ENCODE measurements at regions not wholly inside any gene's neighbourhood (a gene's known extent, or its start where the extent isn't known, plus 50 kb on each side); places are given as distances from the start of the nearest gene placed in this dataset.
"Not testable (repeated sequence)": the region's sequence is repeated elsewhere in the genome, so short reads cannot be mapped to it uniquely, and the experiment has no call there.

- no peak for DNase-seq
Measured at GRCh38 chr10:45198486-45199204, 116.8 kb downstream of the OR13A1 start.

GRCh38 chr10:45199205-45199740, 116.1 kb downstream of the OR13A1 start:
- no peak for DNase-seq

GRCh38 chr10:45201271-45201670, 114.1 kb downstream of the OR13A1 start:
- no peak for DNase-seq

GRCh38 chr10:45202242-45202641, 113.2 kb downstream of the OR13A1 start:
- no peak for DNase-seq

GRCh38 chr10:45204954-45205775, 110.2 kb downstream of the OR13A1 start:
- no peak for DNase-seq

- no peak for DNase-seq
Measured at GRCh38 chr10:45209888-45210287, 105.5 kb downstream of the OR13A1 start.

GRCh38 chr10:45211576-45211975, 103.8 kb downstream of the OR13A1 start:
- DNase-seq, result no peak

GRCh38 chr10:45219416-45219815, 96.0 kb downstream of the OR13A1 start:
- DNase-seq, result no peak

- DNase-seq, result no peak
Measured at GRCh38 chr10:45220931-45221330, 94.5 kb downstream of the OR13A1 start.

GRCh38 chr10:45224219-45224841, 91.1 kb downstream of the OR13A1 start:
- DNase-seq, result no peak

- DNase-seq, result no peak
Measured at GRCh38 chr10:45227042-45227441, 88.4 kb downstream of the OR13A1 start.

GRCh38 chr10:45227456-45227855, 88.0 kb downstream of the OR13A1 start:
- DNase-seq, result no peak

- DNase-seq, result no peak
Measured at GRCh38 chr10:45229823-45230222, 85.6 kb downstream of the OR13A1 start.

GRCh38 chr10:45235260-45235769, 80.1 kb downstream of the OR13A1 start:
- peak; percentile 5 for DNase-seq

GRCh38 chr10:45235798-45236220, 79.6 kb downstream of the OR13A1 start:
- no peak for DNase-seq

- no peak for DNase-seq
Measured at GRCh38 chr10:45238896-45239295, 76.5 kb downstream of the OR13A1 start.

- DNase-seq, result no peak
Measured at GRCh38 chr10:45239642-45240041, 75.8 kb downstream of the OR13A1 start.

- DNase-seq, result no peak
Measured at GRCh38 chr10:45241865-45242520, 73.4 kb downstream of the OR13A1 start.

GRCh38 chr10:45243261-45243660, 72.1 kb downstream of the OR13A1 start:
- no peak for DNase-seq

- no peak for DNase-seq
Measured at GRCh38 chr10:45246522-45246921, 68.9 kb downstream of the OR13A1 start.

- DNase-seq, result no peak
Measured at GRCh38 chr10:45249978-45250693, 65.3 kb downstream of the OR13A1 start.

- not testable (repeated sequence) for DNase-seq
Measured at GRCh38 chr10:45250694-45251075, 64.7 kb downstream of the OR13A1 start.
